ENCODE measurements at regions not wholly inside any gene's neighbourhood (a gene's known extent, or its start where the extent isn't known, plus 50 kb on each side); places are given as distances from the start of the nearest gene placed in this dataset.

DNA sequence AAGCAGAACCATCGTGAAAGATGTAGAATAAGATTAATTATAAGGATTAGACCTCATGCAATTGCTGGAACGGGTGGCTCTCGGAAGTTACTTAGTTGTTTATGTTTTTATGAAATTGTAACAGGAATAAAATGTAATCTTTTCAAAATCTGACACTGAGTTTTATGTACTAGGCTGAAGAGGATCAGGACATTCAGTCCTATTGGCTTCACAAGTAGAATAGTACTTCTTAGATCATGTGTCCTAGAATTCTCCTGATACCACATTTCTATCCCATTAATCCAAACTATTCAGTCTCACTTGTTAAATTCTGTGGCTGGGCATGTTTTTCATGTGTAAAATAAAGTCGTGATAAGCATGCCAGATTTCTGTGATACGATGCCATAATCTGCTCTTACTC lies 423.5 kb upstream of the OR4E1 start:
- no peak for DNase-seq (ENCODE audit: low read depth, low spot score)
- H3K27ac ChIP-seq (ENCODE audit: low read depth, low read length), result no peak overlapping the region
- TF ChIP-seq, protein P1, sequence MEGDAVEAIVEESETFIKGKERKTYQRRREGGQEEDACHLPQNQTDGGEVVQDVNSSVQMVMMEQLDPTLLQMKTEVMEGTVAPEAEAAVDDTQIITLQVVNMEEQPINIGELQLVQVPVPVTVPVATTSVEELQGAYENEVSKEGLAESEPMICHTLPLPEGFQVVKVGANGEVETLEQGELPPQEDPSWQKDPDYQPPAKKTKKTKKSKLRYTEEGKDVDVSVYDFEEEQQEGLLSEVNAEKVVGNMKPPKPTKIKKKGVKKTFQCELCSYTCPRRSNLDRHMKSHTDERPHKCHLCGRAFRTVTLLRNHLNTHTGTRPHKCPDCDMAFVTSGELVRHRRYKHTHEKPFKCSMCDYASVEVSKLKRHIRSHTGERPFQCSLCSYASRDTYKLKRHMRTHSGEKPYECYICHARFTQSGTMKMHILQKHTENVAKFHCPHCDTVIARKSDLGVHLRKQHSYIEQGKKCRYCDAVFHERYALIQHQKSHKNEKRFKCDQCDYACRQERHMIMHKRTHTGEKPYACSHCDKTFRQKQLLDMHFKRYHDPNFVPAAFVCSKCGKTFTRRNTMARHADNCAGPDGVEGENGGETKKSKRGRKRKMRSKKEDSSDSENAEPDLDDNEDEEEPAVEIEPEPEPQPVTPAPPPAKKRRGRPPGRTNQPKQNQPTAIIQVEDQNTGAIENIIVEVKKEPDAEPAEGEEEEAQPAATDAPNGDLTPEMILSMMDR (IDR thresholded peaks at IDR 0.05; ENCODE audit: low read depth, low read length), result no peak
- CTCF ChIA-PET, result interaction anchor here (1.3 kb wide), 2 partner anchors 13 to 15 kb away, joined by 3 to 5 read pairs; no protein-coding TSS in a partner anchor
- H3K27me3 ChIP-seq (ENCODE audit: control insufficient read depth, insufficient read depth, low read length), result no peaks in the 10 kb centered on the region
- H3K9me3 ChIP-seq (ENCODE audit: control insufficient read depth, insufficient read depth, low read length), result no peaks in the 10 kb centered on the region
- POLR2A ChIA-PET, result no interaction called here
- H3K4me3 ChIP-seq (ENCODE audit: low read depth, low read length), result no peak overlapping the region

DNA sequence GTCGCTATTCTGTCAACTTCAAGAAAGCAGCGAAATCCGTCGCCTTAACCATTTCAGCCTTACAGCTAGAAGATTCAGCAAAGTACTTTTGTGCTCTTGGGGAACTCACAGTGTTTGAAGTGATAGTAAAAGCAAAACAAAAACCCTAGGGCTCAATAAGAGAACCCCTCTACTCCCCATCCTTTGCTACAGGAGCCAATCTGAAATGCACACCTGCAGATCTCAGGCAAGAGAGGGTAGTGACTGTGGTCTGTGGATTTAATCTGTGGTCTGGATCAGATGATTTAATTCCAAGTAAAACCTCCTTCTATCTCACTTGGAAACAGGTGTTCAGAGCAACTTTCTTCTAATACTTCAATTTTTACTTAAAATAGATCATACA lies 422.9 kb upstream of the OR4E1 start:
- TF ChIP-seq, protein P1 (IDR thresholded peaks at IDR 0.05; ENCODE audit: low read depth, low read length), result no peak
- no peaks in the 10 kb centered on the region for H3K27me3 ChIP-seq (ENCODE audit: control insufficient read depth, insufficient read depth, low read length)
- CTCF ChIA-PET, result interaction anchor here (0.6 to 1.3 kb wide), 2 partner anchors 16 to 220 kb away, joined by 3 to 5 read pairs; no protein-coding TSS in a partner anchor
- no peak overlapping the region for H3K27ac ChIP-seq (ENCODE audit: low read depth, low read length)
- no peak for DNase-seq (ENCODE audit: low read depth, low spot score)
- no peaks in the 10 kb centered on the region for H3K9me3 ChIP-seq (ENCODE audit: control insufficient read depth, insufficient read depth, low read length)
- POLR2A ChIA-PET, result no interaction called here
- H3K4me3 ChIP-seq (ENCODE audit: low read depth, low read length), result no peak overlapping the region

DNA sequence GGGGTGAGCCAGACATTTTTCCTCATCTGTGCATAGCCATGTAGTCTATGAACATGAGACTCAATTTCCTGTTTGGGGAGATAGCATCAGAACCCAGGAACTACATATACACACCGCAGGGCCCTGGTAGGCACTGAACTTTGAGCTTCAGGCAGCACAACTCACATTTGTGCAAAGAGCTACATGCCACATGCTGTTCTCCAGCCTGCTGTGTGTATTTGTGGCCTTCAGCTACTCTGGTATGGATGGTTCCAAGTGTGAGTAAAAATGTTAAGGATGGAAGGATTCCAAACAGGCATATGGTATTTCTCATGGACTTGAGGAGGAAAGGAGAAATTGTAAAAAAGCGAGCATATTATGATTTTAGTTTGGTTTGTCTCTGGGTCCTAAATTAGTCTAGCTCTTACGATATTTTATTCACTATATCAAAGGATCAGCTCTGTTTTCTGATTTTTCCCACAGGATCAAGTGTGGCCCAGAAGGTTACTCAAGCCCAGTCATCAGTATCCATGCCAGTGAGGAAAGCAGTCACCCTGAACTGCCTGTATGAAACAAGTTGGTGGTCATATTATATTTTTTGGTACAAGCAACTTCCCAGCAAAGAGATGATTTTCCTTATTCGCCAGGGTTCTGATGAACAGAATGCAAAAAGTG lies 422.4 kb upstream of the OR4E1 start:
- H3K4me3 ChIP-seq (ENCODE audit: low read depth, low read length), result no peak overlapping the region
- TF ChIP-seq, protein P1 (IDR thresholded peaks at IDR 0.05; ENCODE audit: low read depth, low read length), result no peak
- H3K27me3 ChIP-seq (ENCODE audit: control insufficient read depth, insufficient read depth, low read length), result no peaks in the 10 kb centered on the region
- no peaks in the 10 kb centered on the region for H3K9me3 ChIP-seq (ENCODE audit: control insufficient read depth, insufficient read depth, low read length)
- no peak for DNase-seq (ENCODE audit: low read depth, low spot score)
- POLR2A ChIA-PET, result no interaction called here
- H3K27ac ChIP-seq (ENCODE audit: low read depth, low read length), result no peak overlapping the region
- CTCF ChIA-PET, result interaction anchor here (0.6 to 1.4 kb wide), 3 partner anchors 13 to 221 kb away, joined by 3 to 5 read pairs (median 4); no protein-coding TSS in a partner anchor

DNA sequence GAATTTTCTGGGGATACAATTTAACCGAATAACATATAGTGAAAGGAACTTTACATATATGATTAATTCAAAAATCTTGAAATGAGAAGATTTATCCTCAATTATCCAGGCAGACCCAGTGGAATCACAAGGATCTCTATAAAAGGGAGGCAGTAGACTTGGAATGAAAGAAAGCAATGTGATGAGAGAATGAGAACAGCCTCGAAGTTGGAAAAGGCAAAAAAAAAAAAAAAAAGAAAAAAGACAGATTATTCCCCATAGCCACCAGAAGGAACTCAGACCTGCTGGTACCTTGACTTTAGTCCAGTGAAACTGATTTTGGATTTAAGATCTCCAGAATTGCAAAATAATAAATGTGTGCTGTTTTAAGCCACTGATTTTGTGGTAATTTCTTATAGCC lies 416.3 kb upstream of the OR4E1 start:
- H3K27me3 ChIP-seq (ENCODE audit: control insufficient read depth, insufficient read depth, low read length), result no peaks in the 10 kb centered on the region
- no peak for DNase-seq (ENCODE audit: low read depth, low spot score)
- H3K4me3 ChIP-seq (ENCODE audit: low read depth, low read length), result no peak overlapping the region
- TF ChIP-seq, protein P1 (IDR thresholded peaks at IDR 0.05; ENCODE audit: low read depth, low read length), result no peak
- H3K9me3 ChIP-seq (ENCODE audit: control insufficient read depth, insufficient read depth, low read length), result no peaks in the 10 kb centered on the region
- POLR2A ChIA-PET, result no interaction called here
- H3K27ac ChIP-seq (ENCODE audit: low read depth, low read length), result no peak overlapping the region
- CTCF ChIA-PET, result no interaction called here

DNA sequence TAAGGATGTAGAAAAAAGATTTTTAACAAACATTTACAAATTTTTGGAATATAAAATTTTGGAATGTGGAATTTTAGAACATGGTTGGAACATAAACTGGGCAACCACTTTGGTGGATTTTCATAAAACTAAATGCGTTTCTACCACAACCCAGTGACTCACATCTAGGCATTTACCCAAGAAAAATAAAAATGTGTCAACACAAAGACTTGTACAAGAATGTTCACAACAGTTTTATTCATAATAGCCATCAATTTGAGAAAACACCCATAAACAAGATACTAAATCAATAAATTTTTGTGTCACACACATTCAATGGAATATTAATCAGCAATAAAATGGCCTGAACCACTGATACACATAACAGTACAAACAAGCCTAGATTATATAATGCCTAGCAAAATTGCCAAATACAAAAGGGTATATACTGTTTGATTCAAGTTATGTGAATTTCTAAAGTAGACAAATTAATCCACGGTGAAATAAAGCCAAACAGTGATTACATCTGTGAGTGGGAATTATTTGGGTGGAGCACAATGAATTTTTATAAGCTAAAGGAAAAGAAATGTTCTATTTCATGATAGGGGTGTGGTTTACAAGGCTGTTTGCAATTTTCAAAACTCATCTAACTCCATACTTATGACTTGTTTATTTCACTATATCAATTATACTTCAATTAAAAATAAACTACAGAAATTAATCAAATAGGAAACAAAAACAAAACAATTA lies 415.2 kb upstream of the OR4E1 start:
- H3K4me3 ChIP-seq (ENCODE audit: low read depth, low read length), result no peak overlapping the region
- TF ChIP-seq, protein P1 (IDR thresholded peaks at IDR 0.05; ENCODE audit: low read depth, low read length), result no peak
- POLR2A ChIA-PET, result no interaction called here
- H3K27me3 ChIP-seq (ENCODE audit: control insufficient read depth, insufficient read depth, low read length), result no peaks in the 10 kb centered on the region
- no peak for DNase-seq (ENCODE audit: low read depth, low spot score)
- CTCF ChIA-PET, result interaction anchor here (0.6 kb wide), 2 partner anchors 112 to 131 kb away, joined by 3 to 4 read pairs; no protein-coding TSS in a partner anchor
- H3K27ac ChIP-seq (ENCODE audit: low read depth, low read length), result no peak overlapping the region
- H3K9me3 ChIP-seq (ENCODE audit: control insufficient read depth, insufficient read depth, low read length), result no peaks in the 10 kb centered on the region
